HG03025 (cell line): ENCODE measurements at regions not wholly inside any gene's neighbourhood (a gene's known extent, or its start where the extent isn't known, plus 50 kb on each side); places are given as distances from the start of the nearest gene placed in this dataset.
"Not testable (repeated sequence)": the region's sequence is repeated elsewhere in the genome, so short reads cannot be mapped to it uniquely, and the experiment has no call there.

Source experiments
- ATAC-seq: cut with Tn5 transposase; IDR thresholded peaks from one replicate; pipeline ENCODE4 v1.9.1; 2021; ENCODE audit warnings: mild to moderate bottlenecking, moderate library complexity; ENCODE audit not compliant: unreplicated experiment, low FRiP score

DNA sequence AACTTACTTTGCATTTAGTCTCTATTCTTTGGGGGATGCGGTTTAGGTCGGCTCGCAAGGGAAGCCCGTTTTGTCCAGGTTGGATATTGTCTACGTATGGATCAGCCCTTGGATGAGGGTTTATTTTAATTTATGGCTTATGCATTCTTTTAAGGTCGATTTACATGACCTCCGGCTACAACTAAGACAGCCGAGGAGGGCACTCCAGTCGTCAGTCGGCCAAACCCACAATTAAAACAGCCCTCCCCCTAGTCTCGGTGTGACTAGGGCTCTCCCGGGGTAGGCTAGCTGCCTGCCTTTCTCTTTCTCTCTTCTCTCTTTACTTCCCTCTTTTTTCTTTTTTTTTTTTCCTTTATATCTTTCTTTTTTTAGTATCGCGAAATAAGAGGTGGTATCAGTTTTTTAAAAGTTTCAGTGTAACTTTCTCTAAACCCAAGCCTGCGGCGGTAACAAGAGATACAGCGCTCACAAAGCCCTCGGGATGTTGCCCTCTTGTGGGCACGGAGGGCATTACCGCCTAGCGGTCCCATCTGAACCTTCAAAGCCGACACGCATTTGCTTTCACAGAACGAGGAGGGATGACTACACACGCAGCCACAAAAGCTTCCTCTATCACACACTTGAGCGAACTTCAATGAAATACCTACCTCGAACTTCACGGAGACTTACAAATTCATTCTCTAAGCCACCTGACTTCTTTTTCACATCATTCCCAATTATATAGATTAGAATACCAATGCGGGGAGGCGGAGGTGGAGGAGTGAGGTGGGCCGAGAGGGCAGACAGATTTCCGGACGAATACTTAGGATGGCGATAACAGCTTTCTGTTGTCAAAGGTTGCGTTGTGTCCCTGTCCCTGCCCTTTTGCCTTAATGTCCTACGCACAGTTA is 132.3 kb upstream of the C11orf58 start:
- peak; percentile 81 for ATAC-seq

DNA sequence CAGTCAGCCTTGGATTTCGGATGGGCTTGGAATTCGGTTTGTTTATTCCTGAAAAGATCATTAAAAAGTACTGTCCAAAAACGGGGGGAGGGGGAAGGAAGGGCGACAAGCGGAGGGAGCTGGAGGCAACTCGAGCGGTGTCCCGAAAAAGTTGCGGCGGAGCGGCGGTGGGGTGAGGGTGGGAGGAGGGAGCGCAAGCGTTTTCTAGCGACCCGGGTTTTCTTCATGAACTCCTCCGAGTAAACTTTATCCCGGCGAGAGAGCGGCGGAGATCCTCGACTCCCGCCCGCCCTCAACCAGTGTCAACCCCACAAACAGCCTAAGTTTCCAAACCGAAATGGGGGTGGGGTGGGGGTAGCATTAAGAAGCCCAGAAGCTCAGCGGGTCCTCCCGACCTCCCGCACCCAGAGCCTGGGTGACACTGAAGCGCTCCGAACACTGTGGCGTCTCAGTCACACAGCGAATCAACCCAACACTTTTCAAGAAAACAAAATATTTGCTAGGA is 133.0 kb upstream of the C11orf58 start:
- no peak for ATAC-seq

DNA sequence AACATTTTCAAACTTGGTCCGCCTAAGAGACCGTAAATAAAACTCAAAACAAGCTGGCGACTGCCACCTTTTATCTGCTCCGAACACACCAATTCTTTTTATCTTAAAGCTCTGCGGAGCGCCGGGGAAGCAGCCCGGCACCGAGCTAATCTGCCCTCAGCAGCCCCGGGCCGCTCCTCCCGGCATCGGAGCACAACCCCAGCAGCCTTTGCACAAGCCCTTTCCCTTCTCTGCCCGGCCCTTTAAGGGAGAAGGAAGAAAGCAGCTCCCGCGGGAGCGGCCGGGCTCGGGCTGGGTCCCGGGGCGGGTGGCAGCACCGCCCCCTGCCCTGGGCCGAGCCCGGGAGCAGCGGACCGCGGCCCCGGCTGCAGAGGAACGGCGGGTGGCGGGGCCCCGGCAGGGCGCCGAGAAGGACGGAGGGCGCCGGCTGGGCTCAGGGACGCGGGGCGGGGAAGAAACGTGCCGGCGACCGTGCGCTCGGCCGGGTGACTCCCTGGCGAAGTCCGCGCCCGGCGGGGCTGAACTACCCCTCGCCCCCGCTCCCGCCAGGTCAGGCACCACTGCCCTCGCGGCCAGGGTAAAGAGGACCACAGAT is 133.6 kb upstream of the C11orf58 start:
- no peak for ATAC-seq

DNA sequence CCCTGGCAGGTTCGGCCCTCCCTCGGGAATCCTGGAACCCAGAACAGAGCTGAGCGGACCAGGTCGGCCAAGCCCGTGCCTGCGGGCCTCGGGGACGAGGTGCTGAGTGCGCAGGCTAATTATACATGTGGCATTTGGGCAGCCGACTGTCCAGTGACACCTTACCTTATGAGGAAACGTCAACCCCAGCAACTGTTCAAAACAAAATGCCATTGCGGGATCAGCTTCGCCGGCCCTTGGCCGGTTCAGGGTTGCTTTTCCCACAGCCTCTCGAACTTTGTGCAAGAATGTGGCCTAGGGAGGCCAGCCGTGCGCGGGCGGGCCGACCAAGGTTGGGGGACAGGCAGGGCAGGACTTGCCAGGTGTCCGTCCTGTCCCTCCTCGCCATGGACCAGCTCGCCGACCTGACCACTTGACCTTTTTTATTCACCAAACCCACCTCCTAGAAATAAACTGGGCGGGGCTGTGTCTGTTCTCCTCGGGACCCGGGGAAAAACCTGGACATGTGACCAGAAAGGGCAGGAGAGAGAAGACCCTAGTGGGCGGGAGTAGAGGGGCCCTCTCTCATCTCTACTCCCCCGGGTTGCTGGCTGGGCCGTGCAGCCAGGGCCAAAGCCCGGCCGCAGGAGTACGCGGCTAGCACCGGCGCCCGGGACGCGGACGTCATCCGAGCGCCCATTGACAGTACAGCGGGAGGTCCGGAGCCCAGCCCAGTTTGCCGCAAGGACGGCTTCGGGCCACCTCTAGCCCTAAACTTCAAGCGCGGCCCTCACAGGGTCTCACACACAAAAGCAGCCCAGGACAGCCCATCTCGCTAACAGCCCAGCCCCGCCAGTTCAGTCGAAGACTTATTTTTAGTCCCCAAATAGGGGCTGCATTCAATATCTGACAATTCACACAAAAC is 134.3 kb upstream of the C11orf58 start:
- ATAC-seq = no peak

DNA sequence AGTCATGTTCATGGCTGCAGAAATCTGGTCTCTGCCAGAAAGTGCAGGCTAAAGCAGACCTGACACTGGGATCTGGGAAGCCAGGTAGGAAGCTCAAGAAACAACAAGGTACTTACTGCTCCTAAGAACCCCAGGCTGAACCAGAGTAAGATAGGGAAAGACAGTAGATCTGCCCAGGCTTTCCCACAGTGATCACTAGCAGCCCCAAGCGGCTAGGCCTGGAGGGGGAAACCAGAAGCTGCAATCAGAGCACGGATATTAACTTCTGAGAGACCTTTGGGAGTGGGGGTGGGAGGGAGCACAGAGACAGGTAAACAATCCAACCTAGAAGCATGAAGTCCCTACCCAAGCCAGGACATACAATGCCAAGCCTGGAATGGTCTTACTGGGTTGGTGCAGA is 135.2 kb upstream of the C11orf58 start:
- no peak for ATAC-seq

DNA sequence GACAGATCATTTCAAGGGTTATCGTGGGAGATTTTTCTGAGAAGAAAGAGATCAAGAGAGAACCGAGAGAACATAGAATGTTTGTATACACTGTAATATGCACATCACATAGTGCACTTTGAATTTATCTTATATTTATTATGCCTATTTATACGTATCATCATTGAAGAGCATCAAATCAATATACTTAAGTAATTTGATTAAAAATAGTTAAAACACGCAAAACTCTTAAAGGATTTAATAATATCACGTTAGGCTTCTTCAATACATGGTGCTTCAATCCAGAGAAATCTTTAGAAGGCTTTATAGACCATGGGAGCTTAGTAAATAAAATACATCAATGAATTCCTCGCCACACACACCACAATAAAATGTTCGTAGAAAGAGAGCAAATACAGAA is 139.5 kb upstream of the C11orf58 start:
- ATAC-seq = no peak

DNA sequence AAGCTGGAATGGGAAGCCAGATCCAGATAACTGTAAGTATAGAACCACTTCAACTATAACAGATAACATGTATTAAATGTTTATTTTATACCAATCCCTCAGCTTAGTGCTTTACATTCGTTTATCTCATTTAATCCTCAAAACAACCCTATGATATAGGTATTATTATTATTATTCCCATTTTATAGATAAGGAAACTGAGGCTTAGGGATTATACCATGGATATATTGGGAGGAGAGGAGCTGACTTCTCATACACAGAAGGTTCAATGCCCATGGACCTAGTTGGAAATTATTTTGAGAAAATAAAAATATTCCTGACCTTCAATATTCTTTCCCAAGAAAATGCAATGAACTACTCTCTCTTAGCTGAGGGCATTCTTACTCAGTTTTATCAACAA is 140.4 kb upstream of the C11orf58 start:
- ATAC-seq = no peak

DNA sequence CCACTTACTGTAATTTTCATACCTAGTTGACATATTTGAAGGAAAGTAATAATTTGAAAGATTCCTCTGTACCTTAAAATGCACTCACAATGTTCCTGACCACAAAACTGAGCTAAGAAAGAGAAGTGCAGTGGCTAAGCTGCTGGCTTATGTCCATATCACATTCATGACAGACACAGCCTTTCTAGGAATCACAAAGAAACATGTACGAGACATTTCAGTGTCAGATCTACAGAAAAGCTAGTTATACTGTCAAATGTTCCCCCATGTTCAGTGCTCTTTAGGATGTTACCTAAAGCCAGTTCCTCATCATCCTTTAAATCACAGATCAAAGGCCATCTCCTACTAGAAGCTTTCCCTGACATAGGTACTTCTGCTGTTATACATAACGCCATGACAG is 142.2 kb upstream of the C11orf58 start:
- no peak for ATAC-seq

DNA sequence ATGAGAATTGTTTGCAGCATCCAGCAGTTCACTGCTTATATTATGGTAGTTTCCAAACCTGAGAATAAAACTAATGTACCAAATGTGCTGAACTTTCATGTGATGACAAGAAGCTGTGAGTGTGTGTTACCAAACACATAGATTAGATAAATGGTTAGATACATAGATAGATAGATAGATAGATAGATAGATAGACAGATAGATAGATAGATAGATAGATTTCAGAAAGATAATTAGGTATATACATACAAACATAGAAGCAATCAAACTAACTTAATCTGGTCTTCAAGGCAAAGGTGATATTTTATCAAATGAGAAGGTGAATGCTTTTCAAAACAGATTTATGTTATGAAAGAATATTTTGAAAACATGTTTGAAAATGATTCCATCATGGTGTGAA is 147.3 kb upstream of the C11orf58 start:
- ATAC-seq = no peak

DNA sequence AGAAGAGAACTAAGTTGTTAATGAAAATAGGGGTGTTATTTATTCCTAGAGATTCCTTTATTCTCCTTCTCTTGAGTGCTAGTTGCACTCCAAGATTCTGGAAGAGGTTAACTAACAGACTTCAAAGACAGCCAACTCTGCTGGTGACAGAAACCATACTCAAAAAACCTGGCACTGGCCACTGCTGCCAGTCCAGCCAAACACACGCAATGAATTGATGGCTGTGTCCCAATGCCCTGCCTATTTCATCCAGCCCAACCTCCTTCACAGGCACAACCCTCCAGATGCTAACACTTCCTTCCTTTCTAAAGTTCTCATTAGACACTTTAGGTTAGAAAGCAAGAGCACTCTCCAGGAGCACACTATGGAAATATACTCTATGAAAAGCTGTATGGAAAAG is 150.8 kb upstream of the C11orf58 start:
- no peak for ATAC-seq

DNA sequence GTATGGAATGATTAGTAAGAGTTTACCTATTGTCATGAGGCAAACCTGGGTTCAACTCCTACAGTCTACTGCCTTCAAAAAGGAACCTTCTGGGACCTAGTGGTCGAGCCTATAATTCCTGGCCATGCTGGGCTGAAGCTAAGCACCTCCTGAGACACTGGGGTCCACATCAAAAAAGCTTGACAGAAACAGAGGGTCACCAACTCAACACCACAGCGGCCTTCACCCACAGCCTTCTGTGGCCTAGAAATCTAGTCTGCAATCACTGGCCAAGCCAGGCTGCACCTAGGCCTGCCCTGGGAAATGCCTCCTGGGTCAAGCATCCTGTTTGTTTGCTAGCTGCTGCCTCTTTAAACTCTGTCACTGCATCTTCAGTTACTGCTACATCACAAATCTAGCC is 153.9 kb upstream of the C11orf58 start:
- ATAC-seq = no peak

DNA sequence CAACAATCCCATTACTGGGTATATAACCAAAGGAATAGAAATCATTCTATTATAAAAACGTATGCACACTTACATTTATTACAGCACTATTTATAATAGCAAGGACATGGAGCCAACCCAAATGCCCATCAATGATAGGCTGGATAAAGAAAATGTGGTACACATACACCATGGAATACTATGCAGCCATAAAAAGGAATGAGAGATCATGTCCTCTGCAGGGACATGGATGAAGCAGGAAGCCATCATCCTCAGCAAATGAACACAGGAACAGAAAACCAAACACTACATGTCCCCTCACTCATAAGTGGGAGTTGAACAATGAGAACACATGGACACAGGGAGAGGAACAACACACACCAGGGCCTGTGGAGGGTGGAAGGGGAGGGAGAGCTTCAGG is 157.4 kb upstream of the C11orf58 start:
- ATAC-seq = not testable (repeated sequence)

DNA sequence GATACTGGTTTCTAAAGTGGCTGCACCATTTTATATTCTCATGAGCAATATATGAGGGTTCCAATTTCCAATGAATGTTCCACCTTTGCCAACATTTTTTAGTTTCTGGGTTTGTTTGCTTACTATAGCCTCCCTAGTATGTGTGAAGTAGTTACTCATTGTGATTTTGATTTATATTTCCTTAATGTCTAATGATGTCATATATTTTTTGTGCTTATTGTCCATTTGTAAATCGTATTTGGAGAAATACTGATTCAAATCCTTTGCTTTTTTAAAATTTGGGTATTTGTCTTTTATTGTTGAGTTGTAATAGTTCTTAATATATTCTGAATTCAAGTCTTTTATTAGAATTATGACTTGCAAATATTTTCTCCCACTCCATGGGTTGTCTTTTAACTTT is 161.0 kb upstream of the C11orf58 start:
- no peak for ATAC-seq

DNA sequence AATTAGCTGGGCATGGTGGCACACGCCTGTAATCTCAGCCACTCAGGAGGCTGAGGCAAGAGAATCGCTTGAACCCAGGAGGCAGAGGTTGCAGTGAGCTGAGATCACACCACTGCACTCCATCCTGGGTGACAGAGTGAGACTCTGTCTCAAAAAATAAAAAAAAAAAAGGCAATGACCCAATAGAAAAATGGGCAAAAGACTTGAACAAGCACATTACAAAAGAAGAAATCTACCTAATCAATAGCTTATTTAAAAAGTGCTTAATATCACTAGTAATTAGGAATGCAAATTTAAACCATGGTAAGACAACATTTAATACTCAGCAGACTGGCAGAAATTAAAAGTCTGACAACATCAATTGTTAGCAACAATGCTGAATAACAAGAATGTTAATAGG is 163.6 kb upstream of the C11orf58 start:
- not testable (repeated sequence) for ATAC-seq

DNA sequence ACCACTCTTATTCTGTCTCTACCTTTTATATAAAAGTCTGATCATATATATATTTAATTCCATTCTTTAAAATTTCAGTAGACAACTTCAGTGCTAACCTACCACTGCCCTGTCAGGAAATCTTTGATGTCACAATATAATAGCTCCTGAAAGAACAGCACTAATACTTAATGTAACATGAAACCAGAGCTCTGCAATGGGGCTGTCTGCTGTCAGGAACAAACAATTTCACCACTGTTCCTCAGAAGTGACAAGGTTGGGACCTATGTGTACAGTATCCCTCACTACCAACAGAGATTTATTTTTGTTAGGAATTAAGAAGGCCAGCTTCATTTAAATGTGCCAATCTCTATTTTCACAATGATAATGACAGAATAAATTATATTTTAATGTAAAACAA is 165.5 kb upstream of the C11orf58 start:
- no peak for ATAC-seq

DNA sequence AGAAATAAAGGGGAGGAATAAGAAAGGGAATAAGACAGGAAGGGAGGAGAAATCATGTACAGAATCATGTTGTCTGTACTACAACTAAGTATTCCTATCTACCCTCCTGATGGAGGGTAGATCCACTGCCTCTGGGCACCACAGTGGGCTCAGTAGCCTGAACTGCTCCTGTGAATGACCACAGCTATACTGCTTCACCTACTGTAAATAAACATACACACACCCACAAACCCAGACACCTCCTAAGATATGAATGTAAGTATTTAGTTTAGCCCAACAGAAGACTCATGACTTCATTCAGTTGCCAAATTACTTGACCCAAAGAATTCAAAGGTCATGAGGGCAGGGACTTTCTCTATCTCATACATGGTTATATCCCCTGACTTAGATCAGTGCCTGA is 177.3 kb upstream of the C11orf58 start:
- ATAC-seq = no peak

DNA sequence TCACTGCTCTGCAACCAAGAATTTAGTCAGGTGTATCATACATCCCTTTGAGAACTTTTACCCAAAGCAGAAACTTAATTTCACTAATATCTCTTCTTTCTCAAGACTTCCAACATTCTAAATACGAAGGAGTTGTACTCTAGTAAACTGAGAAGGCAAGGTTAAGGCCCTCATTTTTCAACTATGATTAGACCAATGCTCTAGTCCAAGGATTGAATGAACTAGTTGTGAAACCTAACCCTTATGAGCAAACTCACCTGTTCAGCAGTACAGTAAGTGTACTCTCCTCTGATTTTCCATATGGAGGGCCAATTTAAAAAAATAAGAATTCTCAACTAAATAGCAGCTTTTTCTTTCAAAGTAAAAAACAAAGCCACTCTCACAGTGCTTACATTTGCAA is 180.0 kb upstream of the C11orf58 start:
- no peak for ATAC-seq

DNA sequence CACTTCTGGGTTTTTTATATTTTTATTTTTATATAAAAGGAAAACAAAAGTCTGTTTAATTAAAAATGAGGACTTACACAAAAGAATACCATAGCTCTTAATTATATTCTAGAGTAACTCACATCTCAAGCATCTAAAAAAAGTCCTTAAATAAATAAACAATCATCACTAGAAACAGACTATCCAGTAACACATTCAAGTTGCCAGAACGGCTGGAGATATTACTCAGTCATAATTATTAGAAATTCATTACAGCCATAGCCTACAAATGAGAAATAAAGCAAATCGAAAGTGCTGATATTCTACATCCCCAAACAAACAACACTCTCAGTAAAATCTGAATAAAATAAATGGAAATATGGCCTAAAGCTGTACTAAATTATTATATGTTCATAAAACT is 182.5 kb upstream of the C11orf58 start:
- no peak for ATAC-seq

DNA sequence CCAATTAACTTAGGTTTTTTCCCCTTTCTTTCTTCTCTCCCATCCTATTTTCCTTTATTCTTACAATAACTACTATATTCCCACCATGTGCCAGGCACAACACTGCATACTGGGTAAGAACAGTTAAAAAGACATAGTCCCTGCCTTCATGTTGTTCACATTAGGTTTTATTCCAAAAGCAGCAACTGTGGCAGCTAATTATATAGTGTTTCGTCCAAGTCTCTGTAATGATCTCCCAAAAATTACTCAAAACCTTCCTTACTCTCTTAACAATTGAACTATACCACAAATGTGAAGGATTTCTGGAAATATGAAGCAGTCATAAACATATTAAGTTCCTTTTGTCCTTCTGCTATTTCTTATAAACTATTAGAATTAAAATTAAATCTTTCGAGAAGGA is 184.1 kb upstream of the C11orf58 start:
- no peak for ATAC-seq

DNA sequence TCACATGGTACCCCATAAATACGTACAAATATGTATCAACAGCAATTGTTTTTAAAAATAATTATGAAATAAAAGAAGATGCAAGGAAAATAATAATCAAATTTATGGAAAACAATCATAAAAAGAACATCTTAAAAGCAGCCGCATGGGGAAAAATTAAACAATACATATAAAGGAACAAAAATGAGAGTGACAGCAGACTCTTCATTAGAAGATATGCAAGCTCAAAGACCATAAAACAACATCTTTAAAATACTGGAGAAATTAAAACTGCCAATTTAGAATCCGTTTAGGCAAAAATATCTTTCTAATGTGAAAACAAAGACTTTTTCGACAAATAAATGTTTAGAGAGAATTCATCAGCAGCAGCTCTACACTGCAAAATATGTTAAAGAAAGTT is 190.6 kb upstream of the C11orf58 start:
- ATAC-seq = no peak

DNA sequence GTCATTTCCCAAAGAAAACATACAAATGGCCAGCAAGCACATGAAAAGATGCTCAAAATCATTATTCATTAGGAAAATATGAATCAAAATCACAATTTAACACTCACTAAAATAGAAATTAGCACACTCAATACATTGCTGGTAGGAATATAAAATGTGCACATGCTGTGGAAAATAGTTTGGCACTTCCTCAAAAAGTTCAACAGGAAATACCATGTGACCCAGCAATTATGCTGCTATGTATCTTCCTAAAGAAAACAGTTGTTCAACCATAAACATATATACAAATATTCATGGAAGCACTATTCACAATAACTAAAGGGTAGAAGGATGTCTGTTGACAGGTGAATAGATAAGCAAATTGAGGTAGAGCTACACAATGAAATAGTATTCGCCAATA is 187.3 kb upstream of the SOX6 start:
- ATAC-seq = no peak
